ENCODE measurements at regions not wholly inside any gene's neighbourhood (a gene's known extent, or its start where the extent isn't known, plus 50 kb on each side); places are given as distances from the start of the nearest gene placed in this dataset.
A peak's percentile ranks its signal among the peaks of the same experiment; 100 is the strongest.

- Mint-ChIP-seq H3K36me3 (ENCODE audit: low read depth) (no peaks in the 10 kb centered on the region), H3K4me3 (no peak overlapping the region), H3K27ac (no peak overlapping the region), H3K4me1 (no peaks in the 10 kb centered on the region), H3K9me3 (peaks cover 6% of the 10 kb centered on the region), H3K27me3 (ENCODE audit: low read depth) (no peaks in the 10 kb centered on the region)
- TF ChIP-seq CTCF (IDR thresholded peaks at IDR 0.05; ENCODE audit: unreplicated experiment in 3 of 3): no peak
Observed at GRCh38 chr1:90414201-90414600, 302.9 kb downstream of the BARHL2 start.

GRCh38 chr1:90413519-90413918, 303.6 kb downstream of the BARHL2 start:
- no peaks in the 10 kb centered on the region for H3K4me1 Mint-ChIP-seq
- TF ChIP-seq CTCF (IDR thresholded peaks at IDR 0.05; ENCODE audit: unreplicated experiment in 3 of 3): no peak
- no peak overlapping the region for H3K27ac Mint-ChIP-seq
- no peaks in the 10 kb centered on the region for H3K36me3 Mint-ChIP-seq (ENCODE audit: low read depth)
- H3K27me3 Mint-ChIP-seq (ENCODE audit: low read depth): no peaks in the 10 kb centered on the region
- no peak overlapping the region for H3K4me3 Mint-ChIP-seq
- H3K9me3 Mint-ChIP-seq: peaks cover 6% of the 10 kb centered on the region

GRCh38 chr1:90412563-90412962, 304.5 kb downstream of the BARHL2 start:
- TF ChIP-seq CTCF (IDR thresholded peaks at IDR 0.05; ENCODE audit: unreplicated experiment in 3 of 3): no peak
- no peaks in the 10 kb centered on the region for H3K27me3 Mint-ChIP-seq (ENCODE audit: low read depth)
- H3K27ac Mint-ChIP-seq: peak overlapping the region in 1 of 3 experiments; percentile 22
- no peaks in the 10 kb centered on the region for H3K4me1 Mint-ChIP-seq
- peaks cover 6% of the 10 kb centered on the region for H3K9me3 Mint-ChIP-seq
- no peaks in the 10 kb centered on the region for H3K36me3 Mint-ChIP-seq (ENCODE audit: low read depth)
- no peak overlapping the region for H3K4me3 Mint-ChIP-seq

GRCh38 chr1:90411185-90411584, 305.9 kb downstream of the BARHL2 start:
- TF ChIP-seq CTCF (IDR thresholded peaks at IDR 0.05; ENCODE audit: unreplicated experiment in 3 of 3): no peak
- no peak overlapping the region for H3K4me3 Mint-ChIP-seq

GRCh38 chr1:90407737-90408136, 309.4 kb downstream of the BARHL2 start:
- Mint-ChIP-seq H3K36me3 (ENCODE audit: low read depth) (no peaks in the 10 kb centered on the region), H3K4me3 (no peak overlapping the region), H3K27ac (no peak overlapping the region), H3K9me3 (no peaks in the 10 kb centered on the region), H3K27me3 (ENCODE audit: low read depth) (no peaks in the 10 kb centered on the region), H3K4me1 (peaks cover 5% of the 10 kb centered on the region)
- TF ChIP-seq CTCF (IDR thresholded peaks at IDR 0.05; ENCODE audit: unreplicated experiment in 3 of 3): no peak

More at GRCh38 chr1:90411185-90411584, 305.9 kb downstream of the BARHL2 start:
- Mint-ChIP-seq H3K4me1 (no peaks in the 10 kb centered on the region), H3K9me3 (peaks cover 6% of the 10 kb centered on the region), H3K36me3 (ENCODE audit: low read depth) (no peaks in the 10 kb centered on the region), H3K27ac (no peak overlapping the region), H3K27me3 (ENCODE audit: low read depth) (no peaks in the 10 kb centered on the region)

- Mint-ChIP-seq H3K9me3 (no peaks in the 10 kb centered on the region), H3K27me3 (ENCODE audit: low read depth) (no peaks in the 10 kb centered on the region), H3K27ac (no peak overlapping the region), H3K4me1 (peaks cover 12% of the 10 kb centered on the region), H3K4me3 (no peak overlapping the region), H3K36me3 (ENCODE audit: low read depth) (no peaks in the 10 kb centered on the region)
- no peak for TF ChIP-seq CTCF (IDR thresholded peaks at IDR 0.05; ENCODE audit: unreplicated experiment in 3 of 3)
Observed at GRCh38 chr1:90405726-90406125, 311.4 kb downstream of the BARHL2 start.
